Stomach (tissue), 4 donors: ENCODE measurements at regions not wholly inside any gene's neighbourhood (a gene's known extent, or its start where the extent isn't known, plus 50 kb on each side); places are given as distances from the start of the nearest gene placed in this dataset.

Experiments used
- CTCF ChIP-seq, 7 experiments: fragments of 450-650 bp in 4 of 7; fragments of 200-600 bp in 3 of 7; sonication (generic) in 3 of 7; IDR thresholded peaks; one replicate each; pipeline ENCODE4 v1.5.1; 2016 to 2019; ENCODE audit warnings: antibody characterized with exemption in 7 of 7, control low read depth in 2 of 7, mild to moderate bottlenecking in 1 of 7
- EP300 ChIP-seq: sonication (generic); formaldehyde crosslinking; IDR thresholded peaks from one replicate; pipeline ENCODE4 v1.6.1; 2017; ENCODE audit warnings: antibody characterized with exemption
- POLR2A ChIP-seq, 4 donors: fragments of 450-650 bp; IDR thresholded peaks; one replicate each; pipeline ENCODE4 v1.6.1; 2016; ENCODE audit warnings: antibody characterized with exemption in 4 of 4, control low read depth in 2 of 4, mild to moderate bottlenecking in 1 of 4, moderate library complexity in 1 of 4
- POLR2AphosphoS5 ChIP-seq, 3 donors: sonication (generic); formaldehyde crosslinking; IDR thresholded peaks; one replicate each; pipeline ENCODE4 v1.6.1; 2016; ENCODE audit warnings: antibody characterized with exemption in 3 of 3

DNA sequence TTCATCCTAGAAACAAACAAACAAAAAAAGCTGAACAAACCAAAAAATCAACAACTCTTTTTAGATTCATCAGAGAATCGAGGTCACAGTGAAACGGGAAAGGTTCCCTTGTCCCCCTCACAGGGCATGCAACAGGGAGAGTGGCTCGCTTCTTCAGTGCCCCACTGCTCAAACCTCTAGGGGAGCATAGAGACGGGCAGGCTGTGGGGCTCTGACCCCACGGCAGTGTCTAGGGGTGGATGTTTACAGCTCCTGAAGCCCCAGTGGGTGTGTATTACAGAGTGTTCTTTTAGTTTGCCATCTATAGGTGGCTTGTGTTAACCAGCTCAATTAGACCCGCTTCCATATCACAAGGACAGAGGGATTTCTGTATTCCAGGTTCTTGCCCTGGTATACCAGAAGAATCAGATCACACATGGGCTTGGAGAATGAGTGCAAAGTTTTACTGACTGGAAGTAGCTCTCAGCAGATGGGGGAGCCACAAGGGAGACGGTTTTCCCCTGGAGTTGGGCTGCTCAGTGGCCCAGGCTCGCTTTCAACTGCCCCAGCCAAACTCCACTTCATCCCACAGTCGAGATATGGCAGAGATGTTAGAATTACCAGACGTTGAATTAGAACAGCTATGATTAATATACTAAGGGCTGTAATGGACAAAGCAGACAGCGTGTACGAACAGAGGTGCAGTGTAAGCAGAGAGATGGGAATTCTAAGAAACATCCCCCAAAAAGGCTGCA lies 192.6 kb upstream of the CST7 start:
- TF ChIP-seq CTCF (IDR thresholded peaks at IDR 0.05) (no peak), EP300 (no peak), POLR2AphosphoS5 (IDR thresholded peaks at IDR 0.05) (no peak), POLR2A (IDR thresholded peaks at IDR 0.05) (no peak)
